Femur (tissue), 1 donor: ENCODE measurements at regions not wholly inside any gene's neighbourhood (a gene's known extent, or its start where the extent isn't known, plus 50 kb on each side); places are given as distances from the start of the nearest gene placed in this dataset.

Experiments
- DNase-seq: peaks from one replicate; pipeline ENCODE4 v3.0.0-alpha.2; 2017

GRCh38 chr4:24666816-24667477, 82.6 kb upstream of the DHX15 start:
- DNase-seq = no peak

GRCh38 chr4:24668956-24669355, 84.6 kb upstream of the DHX15 start:
- DNase-seq = no peak

GRCh38 chr4:24669751-24670150, 85.4 kb upstream of the DHX15 start:
- DNase-seq = no peak

GRCh38 chr4:24671849-24672248, 87.5 kb upstream of the DHX15 start:
- no peak for DNase-seq

- DNase-seq = no peak
These were observed 88.5 kb upstream of the DHX15 start for GRCh38 chr4:24672880-24673279.

GRCh38 chr4:24674279-24674678, 89.9 kb upstream of the DHX15 start:
- no peak for DNase-seq

GRCh38 chr4:24675721-24676389, 91.5 kb upstream of the DHX15 start:
- DNase-seq = no peak

- DNase-seq = no peak
These were observed 93.6 kb upstream of the DHX15 start for GRCh38 chr4:24677909-24678308.

- no peak for DNase-seq
These were observed 96.5 kb upstream of the DHX15 start for GRCh38 chr4:24680746-24681448.

- DNase-seq = no peak
These were observed 98.8 kb upstream of the DHX15 start for GRCh38 chr4:24683116-24683515.

- DNase-seq = no peak
These were observed 102.7 kb upstream of the DHX15 start for GRCh38 chr4:24686866-24687692.

GRCh38 chr4:24688453-24688852, 104.1 kb upstream of the DHX15 start:
- DNase-seq = no peak

GRCh38 chr4:24689212-24689611, 104.9 kb upstream of the DHX15 start:
- no peak for DNase-seq

- no peak for DNase-seq
These were observed 104.9 kb upstream of the SOD3 start for GRCh38 chr4:24690436-24690835.

- DNase-seq = no peak
These were observed 101.7 kb upstream of the SOD3 start for GRCh38 chr4:24693636-24694035.

GRCh38 chr4:24700118-24700517, 95.3 kb upstream of the SOD3 start:
- DNase-seq = no peak

- DNase-seq = no peak
These were observed 93.7 kb upstream of the SOD3 start for GRCh38 chr4:24701683-24702082.

- DNase-seq = no peak
These were observed 93.1 kb upstream of the SOD3 start for GRCh38 chr4:24702281-24702680.

- DNase-seq = no peak
These were observed 92.1 kb upstream of the SOD3 start for GRCh38 chr4:24703298-24703697.

GRCh38 chr4:24704149-24704548, 91.2 kb upstream of the SOD3 start:
- no peak for DNase-seq

- no peak for DNase-seq
These were observed 90.2 kb upstream of the SOD3 start for GRCh38 chr4:24705016-24705753.

- no peak for DNase-seq
These were observed 81.8 kb upstream of the SOD3 start for GRCh38 chr4:24713604-24714003.

- DNase-seq = no peak
These were observed 75.8 kb upstream of the SOD3 start for GRCh38 chr4:24719615-24720014.
